ENCODE measurements at regions not wholly inside any gene's neighbourhood (a gene's known extent, or its start where the extent isn't known, plus 50 kb on each side); places are given as distances from the start of the nearest gene placed in this dataset.

DNA sequence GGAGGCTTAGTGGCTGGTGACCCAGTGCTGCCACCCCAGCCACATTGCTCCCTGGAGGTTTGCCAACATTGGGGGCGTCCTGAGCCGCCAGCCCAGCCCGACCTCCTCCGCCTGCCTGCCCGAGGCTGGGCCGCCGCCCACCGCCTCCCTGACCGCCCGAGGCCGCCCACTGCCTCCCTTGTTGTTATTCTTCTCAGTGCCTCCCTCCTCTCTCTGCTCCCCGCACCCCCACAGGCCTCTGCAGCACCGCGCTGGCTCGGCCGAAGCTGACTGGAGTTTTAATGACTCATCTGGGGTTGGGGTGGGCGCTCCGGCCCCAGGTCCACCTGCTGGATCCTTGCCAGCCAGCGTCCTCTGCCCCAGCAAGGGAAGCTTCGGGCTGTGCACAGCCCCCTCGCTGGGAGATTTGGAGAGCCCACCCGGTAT is 102.5 kb downstream of the RBFOX3 start:
- TF ChIP-seq, protein P1, sequence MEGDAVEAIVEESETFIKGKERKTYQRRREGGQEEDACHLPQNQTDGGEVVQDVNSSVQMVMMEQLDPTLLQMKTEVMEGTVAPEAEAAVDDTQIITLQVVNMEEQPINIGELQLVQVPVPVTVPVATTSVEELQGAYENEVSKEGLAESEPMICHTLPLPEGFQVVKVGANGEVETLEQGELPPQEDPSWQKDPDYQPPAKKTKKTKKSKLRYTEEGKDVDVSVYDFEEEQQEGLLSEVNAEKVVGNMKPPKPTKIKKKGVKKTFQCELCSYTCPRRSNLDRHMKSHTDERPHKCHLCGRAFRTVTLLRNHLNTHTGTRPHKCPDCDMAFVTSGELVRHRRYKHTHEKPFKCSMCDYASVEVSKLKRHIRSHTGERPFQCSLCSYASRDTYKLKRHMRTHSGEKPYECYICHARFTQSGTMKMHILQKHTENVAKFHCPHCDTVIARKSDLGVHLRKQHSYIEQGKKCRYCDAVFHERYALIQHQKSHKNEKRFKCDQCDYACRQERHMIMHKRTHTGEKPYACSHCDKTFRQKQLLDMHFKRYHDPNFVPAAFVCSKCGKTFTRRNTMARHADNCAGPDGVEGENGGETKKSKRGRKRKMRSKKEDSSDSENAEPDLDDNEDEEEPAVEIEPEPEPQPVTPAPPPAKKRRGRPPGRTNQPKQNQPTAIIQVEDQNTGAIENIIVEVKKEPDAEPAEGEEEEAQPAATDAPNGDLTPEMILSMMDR (IDR thresholded peaks at IDR 0.05; ENCODE audit: extremely low read depth in 1 of 2, insufficient read depth in 1 of 2, low read depth in 1 of 2, low read length in 2 of 2), result no peak
- no peak for TF ChIP-seq POLR2A (IDR thresholded peaks at IDR 0.05; ENCODE audit: low read depth, low read length)
- TF ChIP-seq EZH2 (IDR thresholded peaks at IDR 0.05; ENCODE audit: borderline replicate concordance, low read depth, low read length, severe bottlenecking), result no peak
- no peak for TF ChIP-seq POLR2AphosphoS5 (IDR thresholded peaks at IDR 0.05; ENCODE audit: insufficient read depth, low read depth, low read length)
- no peak for TF ChIP-seq GATA2 (IDR thresholded peaks at IDR 0.05; ENCODE audit: insufficient read depth, insufficient read length, low read depth, low read length)
